ENCODE measurements at regions not wholly inside any gene's neighbourhood (a gene's known extent, or its start where the extent isn't known, plus 50 kb on each side); places are given as distances from the start of the nearest gene placed in this dataset.

DNA sequence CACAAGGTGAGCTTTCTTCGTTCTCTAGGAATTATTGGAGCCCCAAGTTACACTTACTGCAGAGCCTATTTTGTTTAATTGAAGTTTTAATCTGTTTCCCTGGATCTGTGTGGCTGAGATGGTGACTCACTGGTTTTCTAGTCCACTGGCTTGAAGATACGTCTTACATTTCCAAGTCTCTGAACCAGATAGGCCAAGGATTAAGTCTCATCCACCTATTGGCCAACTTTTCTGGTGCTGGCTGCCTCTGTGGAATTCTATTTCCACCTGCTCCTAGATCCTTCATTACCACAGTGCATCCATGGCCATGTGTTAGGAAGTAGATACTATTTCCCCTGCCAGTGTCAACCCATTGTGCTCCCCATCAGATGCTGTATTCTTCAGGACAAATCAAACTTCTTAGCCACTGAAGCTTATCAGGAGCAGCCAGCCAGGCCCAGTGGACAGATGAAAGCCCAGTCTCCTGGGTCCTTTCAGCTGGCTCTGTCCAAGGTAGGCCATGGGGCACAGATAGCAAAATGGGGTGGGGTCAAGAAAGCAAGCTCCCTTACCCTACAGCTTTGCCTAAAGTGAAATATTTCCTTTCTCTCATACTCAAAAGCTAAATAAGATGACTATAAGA, 198.8 kb upstream of the TCF4 start:
- H3K36me3 ChIP-seq: no peaks in the 10 kb centered on the region
- H3K4me1 ChIP-seq (ENCODE audit: insufficient read depth): no peaks in the 10 kb centered on the region
- no peak for TF ChIP-seq EP300 (IDR thresholded peaks at IDR 0.05)
- TF ChIP-seq POLR2A (IDR thresholded peaks at IDR 0.05): no peak
- TF ChIP-seq CTCF (IDR thresholded peaks at IDR 0.05): no peak
- H3K9me3 ChIP-seq: no peaks in the 10 kb centered on the region
- WGBS, 3 donors: 64 to 93% (median 91%) methylated on average over 2 of the region's 2 CpGs
- no peak for DNase-seq
- no peak overlapping the region for H3K4me3 ChIP-seq
- no peak overlapping the region for H3K27ac ChIP-seq
- H3K27me3 ChIP-seq: no peaks in the 10 kb centered on the region
- intact Hi-C loops (cut with DNase I): loop anchor here in 2 of 4 donors (10.0 kb wide), 3 partner anchors 208 to 542 kb away; no protein-coding TSS in a partner anchor

DNA sequence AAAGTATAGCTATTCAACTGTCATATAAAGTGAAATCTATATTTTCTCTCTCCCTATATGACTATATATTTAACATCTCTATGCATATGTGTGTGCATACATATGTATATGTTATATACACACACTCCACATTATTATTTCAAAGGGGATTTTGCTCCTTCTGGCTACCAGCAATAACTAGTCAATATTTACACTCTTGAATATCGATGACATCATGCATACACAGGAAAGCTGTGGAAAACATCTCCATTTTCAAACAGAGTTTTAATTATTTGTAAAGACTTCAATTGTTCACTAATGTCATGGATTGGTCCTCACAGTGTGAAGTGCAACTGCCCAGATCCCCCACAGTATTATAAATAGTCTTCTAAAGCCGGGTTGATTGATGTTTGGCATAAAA, 195.9 kb upstream of the TCF4 start:
- no peak overlapping the region for H3K27ac ChIP-seq
- 84 to 89% (median 88%) methylated on average over 2 of the region's 2 CpGs for WGBS, 3 donors
- H3K36me3 ChIP-seq: no peaks in the 10 kb centered on the region
- H3K9me3 ChIP-seq: no peaks in the 10 kb centered on the region
- intact Hi-C loops (cut with DNase I): loop anchor here in 2 of 4 donors (5.0 to 10.0 kb wide), 4 partner anchors 211 to 552 kb away; no protein-coding TSS in a partner anchor
- TF ChIP-seq EP300 (IDR thresholded peaks at IDR 0.05) (no peak), POLR2A (IDR thresholded peaks at IDR 0.05) (no peak), CTCF (IDR thresholded peaks at IDR 0.05) (no peak)
- no peak overlapping the region for H3K4me3 ChIP-seq
- H3K27me3 ChIP-seq: no peaks in the 10 kb centered on the region
- DNase-seq: no peak
- no peaks in the 10 kb centered on the region for H3K4me1 ChIP-seq (ENCODE audit: insufficient read depth)

DNA sequence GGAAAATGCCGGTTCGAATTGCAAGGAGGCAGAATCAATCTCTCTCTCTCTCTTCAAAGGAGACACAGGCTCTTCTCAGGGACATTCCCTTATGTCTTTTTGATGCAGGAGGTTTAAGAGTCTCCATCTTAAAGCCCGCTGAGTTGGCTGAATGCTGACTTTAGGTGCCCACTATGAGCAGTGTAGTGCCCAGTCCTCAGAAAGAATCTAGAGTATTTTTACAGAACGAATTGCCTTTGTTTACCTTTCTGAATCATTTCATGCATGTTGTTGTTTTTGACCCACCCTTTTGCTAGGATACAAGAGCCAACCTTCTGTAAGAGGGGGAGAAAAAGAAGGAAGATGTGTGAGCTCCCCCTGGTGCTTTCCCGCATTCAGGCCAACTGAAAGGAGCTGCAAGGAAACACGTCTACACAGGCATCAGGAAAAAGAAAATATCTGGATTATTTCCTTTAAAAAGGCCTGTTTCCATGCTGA, 193.5 kb upstream of the TCF4 start:
- Histone ChIP-seq H3K27me3 (no peaks in the 10 kb centered on the region), H3K9me3 (no peaks in the 10 kb centered on the region), H3K4me1 (ENCODE audit: insufficient read depth) (no peaks in the 10 kb centered on the region), H3K27ac (no peak overlapping the region), H3K4me3 (no peak overlapping the region), H3K36me3 (no peaks in the 10 kb centered on the region)
- intact Hi-C loops (cut with DNase I): loop anchor here in 2 of 4 donors (5.0 to 10.0 kb wide), 4 partner anchors 213 to 549 kb away; no protein-coding TSS in a partner anchor
- DNase-seq: peak in 4 of 5 donors; percentile 31 to 58 (median 46)
- TF ChIP-seq CTCF (IDR thresholded peaks at IDR 0.05): peak in 2 of 3 donors; percentile 21 to 44
- TF ChIP-seq POLR2A (IDR thresholded peaks at IDR 0.05): no peak
- no peak for TF ChIP-seq EP300 (IDR thresholded peaks at IDR 0.05)
- 70 to 75% (median 72%) methylated on average over 6 of the region's 6 CpGs for WGBS, 3 donors

GRCh38 chr18:55780586-55781071, 192.6 kb upstream of the TCF4 start:
- Histone ChIP-seq H3K27ac (peak overlapping the region in 1 of 2 donors; percentile 4), H3K4me3 (peak overlapping the region; percentile 48), H3K36me3 (no peaks in the 10 kb centered on the region), H3K4me1 (ENCODE audit: insufficient read depth) (no peaks in the 10 kb centered on the region), H3K27me3 (no peaks in the 10 kb centered on the region), H3K9me3 (no peaks in the 10 kb centered on the region)
- DNase-seq: no peak
- TF ChIP-seq POLR2A (IDR thresholded peaks at IDR 0.05) (no peak), EP300 (IDR thresholded peaks at IDR 0.05) (no peak), CTCF (IDR thresholded peaks at IDR 0.05) (no peak)
- intact Hi-C loops (cut with DNase I): loop anchor here in 2 of 4 donors (5.0 to 10.0 kb wide), 4 partner anchors 214 to 548 kb away; no protein-coding TSS in a partner anchor
- WGBS, 3 donors: 28 to 38% (median 34%) methylated on average over 9 of the region's 9 CpGs

All from ovary (tissue), 7 donors.